HepG2 (cell line): ENCODE measurements at regions not wholly inside any gene's neighbourhood (a gene's known extent, or its start where the extent isn't known, plus 50 kb on each side); places are given as distances from the start of the nearest gene placed in this dataset.

ENCODE experiments used
- ETV5 ChIP-seq: IDR thresholded peaks from 2 replicates; pipeline ENCODE4 v1.6.1; 2018; ENCODE audit warnings: missing biosample characterization, missing genetic modification reagents, inconsistent platforms, borderline replicate concordance
- HNRNPL ChIP-seq: fragments of 200-400 bp; formaldehyde crosslinking; IDR thresholded peaks from 2 replicates; pipeline ENCODE4 v1.6.1; 2017; ENCODE audit warnings: mild to moderate bottlenecking, low read depth, low read length
- KAT2B ChIP-seq: fragments of 150-350 bp; IDR thresholded peaks from 2 replicates; pipeline ENCODE4 v1.6.1; 2014; ENCODE audit warnings: low read depth, low read length, borderline replicate concordance
- KLF11 ChIP-seq: IDR thresholded peaks from 2 replicates; pipeline ENCODE4 v1.6.1; 2016; ENCODE audit warnings: missing compliant biosample characterization
- MBD4 ChIP-seq: IDR thresholded peaks from 2 replicates; pipeline ENCODE4 v1.6.1; 2012; ENCODE audit warnings: low read length, inconsistent platforms, borderline replicate concordance
- MYC ChIP-seq: sonication (generic); formaldehyde crosslinking; IDR thresholded peaks from 2 replicates; pipeline ENCODE4 v1.9.0; 2021; ENCODE audit warnings: missing genetic modification reagents, borderline replicate concordance
- POLR2A ChIP-seq, 2 experiments: IDR thresholded peaks; 2 replicates each; pipeline ENCODE4 v1.6.1; 2011; ENCODE audit warnings: low read depth in 2 of 2, low read length in 2 of 2, mild to moderate bottlenecking in 1 of 2, moderate library complexity in 1 of 2; ENCODE audit not compliant: insufficient read depth in 1 of 2
- SRSF4 ChIP-seq: fragments of 200-400 bp; formaldehyde crosslinking; IDR thresholded peaks from one replicate; pipeline ENCODE4 v1.6.1; 2018; ENCODE audit warnings: mild to moderate bottlenecking, low read depth, low read length, moderate library complexity; ENCODE audit not compliant: poor library complexity, severe bottlenecking
- ZNF17 ChIP-seq: sonication (generic); formaldehyde crosslinking; IDR thresholded peaks from 2 replicates; pipeline ENCODE4 v1.5.0; 2020; ENCODE audit warnings: mild to moderate bottlenecking, missing genetic modification reagents
- ZNF34 ChIP-seq: sonication (generic); formaldehyde crosslinking; IDR thresholded peaks from 2 replicates; pipeline ENCODE4 v1.4.0; 2020; ENCODE audit warnings: mild to moderate bottlenecking, missing genetic modification reagents, borderline replicate concordance
- ZNF557 ChIP-seq: sonication (generic); formaldehyde crosslinking; IDR thresholded peaks from 2 replicates; pipeline ENCODE4 v1.4.0; 2020; ENCODE audit warnings: missing genetic modification reagents
- TF ChIP-seq, protein P1 (sequence below): sonication (generic); formaldehyde crosslinking; IDR thresholded peaks from 2 replicates; pipeline ENCODE4 v1.5.0; 2020; ENCODE audit warnings: mild to moderate bottlenecking, missing genetic modification reagents, moderate library complexity

DNA sequence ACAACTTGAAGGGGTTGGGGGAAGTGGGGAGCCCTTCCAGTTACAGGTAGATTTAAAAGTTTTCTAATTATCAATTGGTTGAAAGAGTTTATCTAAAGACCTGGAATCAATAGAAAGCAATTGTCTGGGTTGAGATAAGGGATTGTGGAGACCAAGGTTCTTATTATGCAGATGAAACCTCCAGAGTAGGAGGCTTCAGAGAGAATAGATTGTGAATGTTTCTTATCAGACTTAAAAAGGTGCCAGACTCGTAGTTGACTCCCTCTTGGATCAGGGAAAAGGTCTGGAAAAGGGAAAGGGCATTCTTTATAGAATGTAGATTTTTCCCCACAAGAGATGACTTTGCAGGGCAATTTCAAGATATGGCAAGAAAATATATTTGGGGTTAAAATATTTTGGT lies 100.8 kb downstream of the GADD45G start:
- TF ChIP-seq HNRNPL (no peak), SRSF4 (no peak), ZNF34 (no peak), KAT2B (no peak), ZNF17 (CRISPR knock-in tag) (no peak), MBD4 (no peak), ETV5 (no peak), MYC (CRISPR knock-in tag) (no peak), KLF11 (CRISPR knock-in tag) (no peak), ZNF557 (CRISPR knock-in tag) (no peak), POLR2A (IDR thresholded peaks at IDR 0.05; ENCODE audit: insufficient read depth in 1 of 2, low read depth in 2 of 2, low read length in 2 of 2) (no peak)
- TF ChIP-seq, protein P1, sequence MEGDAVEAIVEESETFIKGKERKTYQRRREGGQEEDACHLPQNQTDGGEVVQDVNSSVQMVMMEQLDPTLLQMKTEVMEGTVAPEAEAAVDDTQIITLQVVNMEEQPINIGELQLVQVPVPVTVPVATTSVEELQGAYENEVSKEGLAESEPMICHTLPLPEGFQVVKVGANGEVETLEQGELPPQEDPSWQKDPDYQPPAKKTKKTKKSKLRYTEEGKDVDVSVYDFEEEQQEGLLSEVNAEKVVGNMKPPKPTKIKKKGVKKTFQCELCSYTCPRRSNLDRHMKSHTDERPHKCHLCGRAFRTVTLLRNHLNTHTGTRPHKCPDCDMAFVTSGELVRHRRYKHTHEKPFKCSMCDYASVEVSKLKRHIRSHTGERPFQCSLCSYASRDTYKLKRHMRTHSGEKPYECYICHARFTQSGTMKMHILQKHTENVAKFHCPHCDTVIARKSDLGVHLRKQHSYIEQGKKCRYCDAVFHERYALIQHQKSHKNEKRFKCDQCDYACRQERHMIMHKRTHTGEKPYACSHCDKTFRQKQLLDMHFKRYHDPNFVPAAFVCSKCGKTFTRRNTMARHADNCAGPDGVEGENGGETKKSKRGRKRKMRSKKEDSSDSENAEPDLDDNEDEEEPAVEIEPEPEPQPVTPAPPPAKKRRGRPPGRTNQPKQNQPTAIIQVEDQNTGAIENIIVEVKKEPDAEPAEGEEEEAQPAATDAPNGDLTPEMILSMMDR (CRISPR knock-in tag) = no peak
